ENCODE measurements at regions not wholly inside any gene's neighbourhood (a gene's known extent, or its start where the extent isn't known, plus 50 kb on each side); places are given as distances from the start of the nearest gene placed in this dataset.

DNA sequence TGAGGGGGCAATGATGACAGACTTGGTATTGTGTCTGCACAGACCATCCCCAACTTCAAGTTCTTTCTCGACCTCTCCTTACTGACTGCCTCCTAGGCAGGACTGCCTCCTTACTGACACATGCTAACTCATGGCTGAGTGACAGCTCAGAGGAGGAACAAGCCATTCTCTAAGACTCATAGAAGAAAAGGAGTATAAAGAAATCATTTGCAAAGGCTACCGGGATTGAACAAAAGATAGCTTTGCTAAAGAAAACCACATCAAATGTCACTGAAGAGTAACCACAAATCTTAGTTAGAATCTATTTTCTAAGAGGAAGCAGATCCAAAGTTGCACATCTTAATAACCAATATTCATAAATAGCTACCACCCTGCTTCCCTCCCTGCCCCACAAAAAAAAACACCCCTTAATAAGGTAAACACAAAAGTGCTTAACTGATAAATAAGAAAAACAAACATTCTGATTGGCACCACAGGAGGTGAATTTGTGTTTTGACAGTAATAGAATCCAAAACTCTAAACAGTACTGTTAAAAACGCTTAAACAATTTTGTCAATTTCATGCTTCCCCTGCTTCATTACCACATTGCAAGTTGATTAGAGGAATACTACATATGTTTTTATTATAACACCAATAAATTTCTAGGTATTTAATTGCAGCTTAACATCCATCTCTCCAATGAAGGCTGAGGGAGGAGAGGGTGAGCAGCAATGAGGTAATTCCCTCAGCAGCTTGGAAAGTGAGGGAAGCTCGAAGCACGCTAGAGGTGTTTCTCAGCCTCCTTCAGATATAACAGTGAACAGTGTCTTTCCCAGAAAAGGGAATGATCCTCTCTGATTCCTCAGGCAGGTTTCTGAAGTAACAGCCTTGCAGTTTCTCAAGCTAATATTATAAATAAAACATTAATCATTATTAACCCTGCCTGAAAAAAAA lies 160.0 kb downstream of the HNRNPD start:
- no peak overlapping the region for H2BK20ac ChIP-seq (ENCODE audit: low read length)
- H3K27me3 ChIP-seq (replicated peaks in 1 of 4; ENCODE audit: control insufficient read depth in 3 of 4, extremely low read depth in 1 of 4, insufficient read depth in 3 of 4, low read length in 3 of 4), result no peaks in the 10 kb centered on the region
- no peak overlapping the region for H2AK5ac ChIP-seq (ENCODE audit: low read depth, low read length)
- no peak overlapping the region for H4K8ac ChIP-seq (ENCODE audit: extremely low read depth, insufficient read depth, low read length)
- no peak overlapping the region for H3K14ac ChIP-seq (ENCODE audit: insufficient read length)
- no peak overlapping the region for H3K4ac ChIP-seq (replicated peaks; ENCODE audit: insufficient read length, low read depth, low read length)
- H2BK120ac ChIP-seq (replicated peaks; ENCODE audit: low read depth, low read length), result no peak overlapping the region
- no peak overlapping the region for H3K56ac ChIP-seq (replicated peaks; ENCODE audit: insufficient read length, low read depth, low read length)
- H3K79me2 ChIP-seq (ENCODE audit: control insufficient read depth in 1 of 2, insufficient read depth in 2 of 2, low read length in 2 of 2), result no peaks in the 10 kb centered on the region
- H3K4me2 ChIP-seq (ENCODE audit: insufficient read depth in 1 of 2, low read depth in 2 of 2, low read length in 2 of 2), result no peak overlapping the region
- H2BK5ac ChIP-seq (ENCODE audit: low read depth, low read length), result no peak overlapping the region
- H3K9me3 ChIP-seq (ENCODE audit: insufficient read depth in 2 of 2, low read depth in 1 of 2, low read length in 1 of 2), result no peaks in the 10 kb centered on the region
- no peak overlapping the region for H2AFZ ChIP-seq (ENCODE audit: low read length)
- H2BK15ac ChIP-seq (ENCODE audit: low read length), result no peak overlapping the region
- H4K5ac ChIP-seq (ENCODE audit: insufficient read length, low read depth, low read length), result no peak overlapping the region
- peak; percentile 36 for FAIRE-seq
- no peak for TF ChIP-seq HDAC2 (IDR thresholded peaks at IDR 0.05; ENCODE audit: borderline replicate concordance in 1 of 2, low read depth in 2 of 2, low read length in 2 of 2)
- TF ChIP-seq, protein P1, sequence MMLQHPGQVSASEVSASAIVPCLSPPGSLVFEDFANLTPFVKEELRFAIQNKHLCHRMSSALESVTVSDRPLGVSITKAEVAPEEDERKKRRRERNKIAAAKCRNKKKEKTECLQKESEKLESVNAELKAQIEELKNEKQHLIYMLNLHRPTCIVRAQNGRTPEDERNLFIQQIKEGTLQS (IDR thresholded peaks at IDR 0.05; ENCODE audit: insufficient read depth, low read depth, low read length), result no peak
- no peak for TF ChIP-seq POLR2A (IDR thresholded peaks at IDR 0.05; ENCODE audit: control extremely low read depth in 1 of 2, low read depth in 2 of 2, low read length in 2 of 2)
- H4K20me1 ChIP-seq (replicated peaks in 1 of 2; ENCODE audit: control insufficient read depth in 1 of 2, insufficient read depth in 2 of 2, low read length in 2 of 2), result no peaks in the 10 kb centered on the region
- H3K4me1 ChIP-seq (replicated peaks in 1 of 4; ENCODE audit: control insufficient read depth in 3 of 4, insufficient read depth in 4 of 4, low read length in 3 of 4), result no peaks in the 10 kb centered on the region
- H3K27ac ChIP-seq (ENCODE audit: low read depth, low read length), result no peak overlapping the region
- WGBS, 2 experiments (ENCODE audit: extremely low coverage in 1 of 2, insufficient coverage in 1 of 2, insufficient read length in 1 of 2, insufficient replicate concordance in 2 of 2, low coverage in 1 of 2, low lambda C conversion rate in 2 of 2, missing lambda C conversion rate in 1 of 2), result 82% methylated on average over 5 of the region's 5 CpGs; no CpG with 5 or more reads in 1 of the 2 experiments
- ChIA-PET CTCF (ENCODE audit: partially characterized antibody) (interaction anchor here (0.7 to 1.3 kb wide), 3 partner anchors 22 to 301 kb away, joined by 3 to 5 read pairs (median 3); no protein-coding TSS in a partner anchor), POLR2A (ENCODE audit: partially characterized antibody) (no interaction called here)
- H3K23ac ChIP-seq (ENCODE audit: insufficient read length), result no peak overlapping the region
- no peaks in the 10 kb centered on the region for H3K23me2 ChIP-seq (ENCODE audit: low read depth, low read length)
- H3K9ac ChIP-seq (replicated peaks in 1 of 4; ENCODE audit: extremely low read depth in 1 of 4, low read depth in 3 of 4, low read length in 3 of 4), result no peak overlapping the region
- no peak overlapping the region for H4K91ac ChIP-seq (replicated peaks; ENCODE audit: insufficient read length, low read length)
- H3K4me3 ChIP-seq (ENCODE audit: extremely low read depth in 1 of 4, insufficient read depth in 2 of 4, low read depth in 3 of 4, low read length in 4 of 4), result no peak overlapping the region
- no peaks in the 10 kb centered on the region for H3K36me3 ChIP-seq (ENCODE audit: control insufficient read depth in 2 of 4, insufficient read depth in 4 of 4, low read length in 3 of 4)
- no peak overlapping the region for H2BK12ac ChIP-seq (ENCODE audit: low read depth, low read length)
- no peak overlapping the region for H3K18ac ChIP-seq (ENCODE audit: extremely low read depth, low read length)
- H3K79me1 ChIP-seq (ENCODE audit: low read depth, low read length), result no peaks in the 10 kb centered on the region
- no peak for DNase-seq (ENCODE audit: low read depth in 1 of 2, low spot score in 2 of 2)

Measured in H1 (cell line).